ENCODE measurements at regions not wholly inside any gene's neighbourhood (a gene's known extent, or its start where the extent isn't known, plus 50 kb on each side); places are given as distances from the start of the nearest gene placed in this dataset.

GRCh38 chr5:141800617-141801016 is 77.6 kb downstream of the PCDH1 start:
- DNase-seq: no peak

GRCh38 chr5:141799507-141800167 is 78.6 kb downstream of the PCDH1 start:
- peak; percentile 10 for DNase-seq

- no peak for DNase-seq
These were observed 80.8 kb downstream of the PCDH1 start for GRCh38 chr5:141797425-141797824.

- DNase-seq: no peak
These were observed 82.8 kb downstream of the PCDH1 start for GRCh38 chr5:141795421-141795820.

GRCh38 chr5:141793881-141794280 is 84.3 kb downstream of the PCDH1 start:
- DNase-seq: no peak

GRCh38 chr5:141793403-141793802 is 84.8 kb downstream of the PCDH1 start:
- DNase-seq: no peak

- no peak for DNase-seq
These were observed 87.6 kb downstream of the PCDH1 start for GRCh38 chr5:141790630-141791029.

GRCh38 chr5:141789330-141789729 is 88.9 kb downstream of the PCDH1 start:
- DNase-seq: no peak

GRCh38 chr5:141788296-141788970 is 89.8 kb downstream of the PCDH1 start:
- no peak for DNase-seq

- DNase-seq: no peak
These were observed 90.8 kb downstream of the PCDH1 start for GRCh38 chr5:141787376-141787775.

GRCh38 chr5:141786700-141787099 is 91.5 kb downstream of the PCDH1 start:
- DNase-seq: no peak

GRCh38 chr5:141785711-141786110 is 92.5 kb downstream of the PCDH1 start:
- no peak for DNase-seq

GRCh38 chr5:141785135-141785534 is 93.1 kb downstream of the PCDH1 start:
- DNase-seq: no peak

GRCh38 chr5:141784529-141784928 is 93.7 kb downstream of the PCDH1 start:
- DNase-seq: no peak

- DNase-seq: no peak
These were observed 94.3 kb downstream of the PCDH1 start for GRCh38 chr5:141783947-141784296.

GRCh38 chr5:141783005-141783946 is 94.9 kb downstream of the PCDH1 start:
- DNase-seq: no peak

- no peak for DNase-seq
These were observed 96.3 kb downstream of the PCDH1 start for GRCh38 chr5:141781910-141782309.

- no peak for DNase-seq
These were observed 97.0 kb downstream of the PCDH1 start for GRCh38 chr5:141780952-141781781.

GRCh38 chr5:141780240-141780951 is 97.8 kb downstream of the PCDH1 start:
- no peak for DNase-seq

- no peak for DNase-seq
These were observed 97.5 kb upstream of the ARAP3 start for GRCh38 chr5:141779503-141779973.

- no peak for DNase-seq
These were observed 96.7 kb upstream of the ARAP3 start for GRCh38 chr5:141778683-141779082.

- no peak for DNase-seq
These were observed 96.2 kb upstream of the ARAP3 start for GRCh38 chr5:141778206-141778605.

All from central memory CD4-positive, alpha-beta T cell (primary cell).